ENCODE measurements at regions not wholly inside any gene's neighbourhood (a gene's known extent, or its start where the extent isn't known, plus 50 kb on each side); places are given as distances from the start of the nearest gene placed in this dataset.

GRCh38 chr10:3010816-3011460 lies 56.4 kb upstream of the PFKP start:
- TF ChIP-seq CTCF (IDR thresholded peaks at IDR 0.05; ENCODE audit: poor library complexity) (no peak), EZH2phosphoT487 (IDR thresholded peaks at IDR 0.05; ENCODE audit: low read depth, severe bottlenecking, unreplicated experiment) (no peak)
